NCI-H2081 (cell line): ENCODE measurements at regions not wholly inside any gene's neighbourhood (a gene's known extent, or its start where the extent isn't known, plus 50 kb on each side); places are given as distances from the start of the nearest gene placed in this dataset.
"Not testable (repeated sequence)": the region's sequence is repeated elsewhere in the genome, so short reads cannot be mapped to it uniquely, and the experiment has no call there.

ENCODE experiments used
- DNase-seq, 2 experiments: peaks; one replicate each; lab custom pipeline; 2025; lab: John Stamatoyannopoulos, UW

DNA sequence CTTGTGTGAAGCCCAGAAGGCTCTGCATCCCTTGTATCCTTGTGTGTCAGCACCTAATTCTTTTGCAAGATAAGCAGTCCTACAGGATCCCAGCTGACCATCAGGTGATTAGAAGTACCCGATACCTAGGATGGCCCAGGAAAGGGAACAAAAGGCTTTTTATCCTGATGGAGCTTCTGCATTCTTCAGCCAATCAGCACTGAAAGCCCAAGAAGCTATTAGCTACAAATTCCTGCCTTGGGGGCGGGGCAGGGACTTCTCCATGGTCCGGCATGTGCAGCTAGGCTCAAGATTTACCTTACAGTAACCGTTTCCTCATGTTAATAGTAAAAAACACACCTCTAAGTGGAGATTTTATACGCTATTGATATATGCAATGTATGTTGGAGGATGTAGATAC is 264.6 kb upstream of the THUMPD2 start:
- no peak for DNase-seq

DNA sequence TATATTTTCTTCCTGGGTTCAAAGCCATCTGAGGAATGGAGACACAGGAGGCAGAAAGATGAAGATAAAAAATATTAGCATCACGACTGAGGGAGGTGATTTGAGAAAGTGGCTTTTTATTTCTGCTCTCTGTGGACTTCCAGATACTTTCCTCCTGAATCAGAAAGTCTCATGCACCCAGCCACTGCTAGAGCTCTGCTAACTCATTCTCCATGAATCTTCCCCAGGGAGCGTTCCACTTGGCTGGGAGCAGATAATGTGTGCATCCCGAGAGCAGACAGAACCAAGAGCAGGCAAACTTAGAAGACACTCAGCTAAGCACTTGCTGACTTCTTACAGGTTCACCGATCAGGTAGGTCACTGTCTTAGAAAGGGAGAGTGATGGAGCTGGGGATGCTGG is 264.1 kb upstream of the THUMPD2 start:
- no peak for DNase-seq

DNA sequence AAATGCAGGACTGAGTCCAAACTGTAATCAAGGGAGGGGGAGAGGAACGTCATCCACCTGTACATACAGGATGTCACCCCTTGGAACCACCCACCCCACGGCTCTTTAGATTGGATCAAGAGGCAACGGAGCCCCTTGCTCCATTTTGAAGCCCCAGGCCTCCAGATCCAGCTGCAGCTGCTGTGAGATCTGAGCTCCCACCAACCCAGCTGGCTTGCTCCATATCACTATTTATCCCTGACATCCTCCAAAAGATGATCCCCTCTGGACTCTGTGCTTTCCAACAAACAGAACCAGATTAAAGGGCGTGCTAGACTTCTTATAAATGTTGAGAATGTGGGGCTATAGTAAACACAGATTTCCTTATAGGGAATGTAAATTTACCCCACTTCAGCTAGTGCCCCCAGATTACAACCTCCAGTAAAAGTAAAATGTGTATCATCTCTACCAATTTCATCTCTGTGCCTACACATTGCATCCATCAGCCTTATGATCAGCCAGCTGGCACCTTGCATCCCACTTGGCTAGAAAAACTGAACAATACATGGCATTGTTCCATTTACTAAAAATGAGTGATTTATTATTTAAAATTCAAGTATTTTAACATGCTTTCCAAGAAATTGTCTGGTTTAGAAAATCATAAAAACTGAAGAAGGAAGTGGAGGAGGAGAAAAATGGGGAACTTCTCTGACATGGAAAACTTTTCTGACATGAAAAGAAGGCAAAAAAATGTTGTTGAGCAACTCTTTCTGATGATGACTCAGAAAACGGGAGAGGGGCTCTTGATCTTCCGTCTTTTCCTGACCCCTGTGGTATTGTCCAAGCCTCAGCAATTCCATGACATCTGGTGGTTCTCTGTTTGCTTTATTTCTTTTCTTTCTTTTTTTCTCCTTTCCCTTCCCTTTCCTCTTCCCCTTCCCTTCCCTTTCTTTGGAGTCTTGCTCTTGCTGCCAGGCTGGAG is 262.6 kb upstream of the THUMPD2 start:
- DNase-seq = no peak

DNA sequence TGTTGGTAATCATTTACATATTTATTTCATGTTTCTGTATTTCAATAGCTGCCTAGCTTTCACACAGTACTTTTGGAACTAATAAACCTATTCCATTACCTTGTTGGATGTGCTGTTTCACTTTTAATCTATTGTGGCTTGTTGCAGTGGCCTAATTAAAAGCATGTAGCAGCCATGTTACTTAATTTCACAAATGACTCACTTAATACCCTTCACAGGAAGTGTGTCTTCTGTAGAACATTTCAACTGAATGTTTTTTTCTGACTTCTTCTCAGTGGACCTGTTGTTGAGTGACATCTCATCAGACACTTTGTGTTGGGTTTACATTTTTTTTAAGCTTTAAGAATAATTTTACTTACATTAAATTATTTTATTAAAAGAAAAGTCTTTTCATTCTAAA is 260.5 kb upstream of the THUMPD2 start:
- no peak for DNase-seq

DNA sequence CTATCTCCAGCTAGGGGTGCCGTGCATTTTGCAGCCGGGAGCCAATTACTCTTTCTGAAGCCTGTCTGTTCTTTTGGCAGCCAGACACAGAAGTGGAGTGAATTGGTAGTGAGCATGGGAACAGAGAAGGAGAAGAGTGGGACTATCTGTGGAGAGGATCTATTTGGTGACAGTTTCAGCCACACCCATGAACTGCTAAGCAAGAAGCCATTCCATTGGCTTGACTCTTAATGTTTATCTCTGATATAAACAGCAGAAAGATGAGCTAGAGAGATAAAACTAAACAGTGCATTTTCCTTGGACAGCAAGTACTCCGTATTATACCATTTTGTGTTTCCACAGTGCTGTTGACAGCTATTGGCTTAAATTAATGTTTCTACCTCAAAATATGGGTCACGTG is 259.6 kb upstream of the THUMPD2 start:
- no peak for DNase-seq

DNA sequence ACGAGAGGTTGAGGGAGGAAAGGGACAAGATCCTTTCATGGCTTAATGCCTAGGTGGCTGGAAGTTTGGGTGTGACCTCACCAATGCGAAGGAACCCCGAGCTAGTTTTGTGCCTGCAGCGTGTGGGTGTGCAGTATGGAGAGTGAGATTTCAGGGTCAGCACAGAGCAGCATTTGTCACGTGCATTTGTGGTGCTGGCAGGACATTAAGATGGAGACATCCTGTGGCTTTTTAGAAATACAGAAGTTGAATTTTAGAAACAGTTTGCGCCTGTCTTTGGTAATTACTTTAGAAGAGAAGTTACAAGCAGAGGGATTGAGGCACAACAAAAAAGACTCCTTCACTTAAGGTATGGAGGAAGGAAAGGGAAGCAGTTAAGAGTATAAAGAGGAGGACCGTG is 258.2 kb upstream of the THUMPD2 start:
- no peak for DNase-seq

DNA sequence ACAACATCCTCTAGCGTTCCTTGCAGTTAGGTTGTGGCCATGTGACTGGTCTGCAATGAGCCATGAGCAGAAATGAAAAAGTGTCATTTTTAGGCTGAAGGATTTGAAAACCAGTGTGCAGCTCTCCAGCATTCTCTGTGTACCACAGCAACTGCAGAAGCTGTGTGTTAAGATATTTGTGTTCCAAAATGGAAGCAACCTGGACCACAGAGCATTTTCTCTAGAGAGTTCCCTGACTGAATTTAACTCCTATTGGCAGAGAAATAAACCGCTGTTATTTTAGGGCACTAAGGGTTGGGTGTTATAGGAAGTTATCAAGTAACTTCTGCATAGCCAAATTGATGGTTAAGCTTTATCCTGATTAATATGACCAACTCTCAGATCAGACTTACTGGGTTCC is 257.2 kb upstream of the THUMPD2 start:
- DNase-seq = no peak

DNA sequence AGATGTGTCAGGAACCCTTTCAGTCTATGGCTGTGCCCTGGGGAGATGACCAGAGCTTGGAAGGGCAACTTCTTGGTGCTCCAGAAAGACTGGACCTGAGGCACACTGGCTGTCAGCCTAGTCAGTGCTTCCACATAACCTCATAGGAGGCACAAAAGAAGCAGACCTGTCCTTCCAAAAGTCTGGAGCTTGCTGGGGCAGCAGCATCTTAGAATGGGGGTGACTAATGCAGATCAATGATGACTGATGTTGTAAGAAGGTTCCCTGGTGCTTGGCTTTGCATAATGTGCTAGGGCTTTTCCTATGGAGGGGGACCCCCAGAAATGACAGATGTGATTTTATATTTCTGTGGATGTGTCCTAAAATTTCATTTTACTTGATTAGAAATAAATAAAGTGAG is 255.7 kb upstream of the THUMPD2 start:
- DNase-seq = no peak

DNA sequence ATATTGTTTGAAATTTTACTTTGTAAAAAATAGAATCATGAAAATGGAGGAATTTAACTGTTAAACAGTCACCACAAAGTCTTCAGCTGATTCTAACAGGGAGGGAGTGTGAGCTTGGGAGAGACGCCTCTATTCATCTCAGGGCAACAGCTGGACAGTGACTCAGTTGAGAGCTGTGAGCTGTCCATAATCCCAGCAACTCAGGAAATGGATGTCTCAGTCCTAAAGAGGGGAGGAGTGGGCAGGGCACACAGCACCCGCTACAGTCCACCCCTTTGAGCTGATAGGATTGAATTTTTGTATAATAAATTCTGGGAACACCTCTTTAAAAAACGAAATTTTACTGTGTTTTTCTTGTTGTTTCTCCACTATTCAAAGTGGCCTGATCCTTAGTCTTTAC is 255.1 kb upstream of the THUMPD2 start:
- DNase-seq = no peak

DNA sequence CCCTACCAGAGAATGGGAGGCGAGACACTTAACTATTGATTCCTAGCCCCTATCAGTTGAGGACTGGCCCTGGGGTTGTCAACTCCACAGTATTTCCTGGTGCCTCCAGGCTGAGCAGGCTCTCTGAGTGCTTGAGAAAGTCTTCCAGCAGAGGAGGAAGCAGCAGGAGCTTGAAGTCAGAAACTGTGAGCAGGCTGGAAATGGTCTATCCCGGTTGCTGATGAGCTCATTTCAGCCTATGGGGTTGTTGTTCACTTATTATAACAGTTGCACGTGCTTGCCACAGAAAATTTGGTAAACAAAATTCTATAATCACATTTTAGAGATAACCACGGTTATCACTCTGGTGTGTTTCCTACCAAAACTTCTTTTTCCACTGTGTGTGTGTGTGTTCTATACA is 254.7 kb upstream of the THUMPD2 start:
- no peak for DNase-seq

DNA sequence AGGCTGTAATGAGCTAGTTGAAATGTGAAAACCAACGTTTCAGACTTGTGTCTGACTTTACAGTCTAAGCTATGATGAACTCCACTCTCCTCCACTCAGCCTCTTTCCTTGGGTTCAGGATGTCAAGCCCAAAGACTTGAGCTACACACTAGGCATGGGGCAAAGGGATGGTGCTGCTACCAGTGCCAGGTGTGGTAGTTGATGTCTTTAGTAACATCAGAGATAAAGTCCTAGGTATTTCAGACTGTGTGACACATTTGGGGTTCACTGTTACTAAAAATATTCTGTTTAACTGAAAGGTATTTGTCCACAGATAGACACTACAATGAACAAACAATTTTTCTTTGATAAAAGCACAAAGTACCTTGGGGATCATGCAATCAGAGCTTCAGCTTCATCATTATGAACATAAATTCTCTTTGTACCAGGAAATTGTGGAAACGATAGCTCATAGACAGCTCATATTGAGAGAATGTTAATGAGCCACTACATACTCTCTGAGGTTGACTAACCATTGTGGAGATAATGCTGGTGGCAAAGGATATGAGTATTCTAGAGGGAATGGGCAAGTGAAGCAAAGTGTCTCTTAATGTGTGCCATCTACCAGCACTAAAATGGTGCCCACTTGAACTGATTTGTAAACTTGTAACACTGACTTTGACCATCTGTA is 253.7 kb upstream of the THUMPD2 start:
- DNase-seq = no peak

DNA sequence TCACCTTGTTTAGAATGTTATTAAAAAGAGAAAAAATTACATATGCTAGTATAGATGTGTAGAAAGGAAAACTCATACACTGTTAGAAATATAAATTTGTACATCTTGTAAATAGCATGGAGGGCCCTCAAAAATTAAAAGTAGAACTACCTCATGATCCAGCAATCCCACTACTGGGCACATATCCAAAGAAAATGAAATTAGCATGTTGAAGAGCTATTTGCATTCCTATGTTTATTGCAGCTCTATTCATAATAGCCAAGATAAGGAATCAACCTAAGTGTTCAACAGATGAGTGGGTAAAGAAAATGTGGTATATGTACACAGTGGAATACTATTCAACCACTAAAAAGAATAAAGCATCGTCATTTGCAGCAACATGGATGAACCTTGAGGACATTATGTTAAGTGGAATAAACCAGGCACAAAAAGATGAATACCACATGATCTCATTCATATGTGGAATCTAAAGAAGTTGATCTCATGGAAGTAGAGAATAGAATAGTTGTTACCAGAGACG is 251.5 kb upstream of the THUMPD2 start:
- DNase-seq = no peak

DNA sequence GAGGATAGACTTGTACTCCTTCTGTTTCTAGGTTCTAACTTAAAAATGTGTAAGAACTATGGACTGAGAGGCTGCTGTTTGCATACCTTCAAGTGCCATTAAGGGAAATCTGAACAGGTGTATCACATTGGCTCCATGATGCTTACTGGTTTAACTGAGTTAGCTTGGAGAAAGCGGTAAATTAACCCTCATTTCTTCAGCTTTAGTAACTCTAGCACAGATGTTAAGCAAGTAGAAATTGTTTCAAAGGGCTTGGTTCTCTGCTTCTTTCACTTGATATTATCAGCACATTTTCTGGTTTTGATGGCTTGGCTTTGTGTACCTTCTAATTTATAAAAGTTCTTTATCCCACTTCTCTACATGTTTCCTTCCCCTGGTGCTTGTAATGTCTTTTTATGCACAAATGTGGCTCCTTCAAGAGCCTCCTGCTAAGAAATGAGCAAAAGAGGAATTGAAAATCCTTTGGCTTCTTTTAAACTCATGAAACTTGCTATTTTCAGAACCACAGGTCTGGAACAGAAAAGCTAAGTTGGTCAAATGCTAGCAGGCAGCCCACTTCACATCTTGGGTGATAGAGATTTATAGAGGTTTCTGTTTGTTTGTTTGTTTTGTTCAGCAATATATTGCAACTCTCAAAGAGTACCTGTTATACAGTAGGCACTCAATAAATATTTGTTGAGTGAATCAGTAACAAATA is 249.9 kb upstream of the THUMPD2 start:
- no peak for DNase-seq

DNA sequence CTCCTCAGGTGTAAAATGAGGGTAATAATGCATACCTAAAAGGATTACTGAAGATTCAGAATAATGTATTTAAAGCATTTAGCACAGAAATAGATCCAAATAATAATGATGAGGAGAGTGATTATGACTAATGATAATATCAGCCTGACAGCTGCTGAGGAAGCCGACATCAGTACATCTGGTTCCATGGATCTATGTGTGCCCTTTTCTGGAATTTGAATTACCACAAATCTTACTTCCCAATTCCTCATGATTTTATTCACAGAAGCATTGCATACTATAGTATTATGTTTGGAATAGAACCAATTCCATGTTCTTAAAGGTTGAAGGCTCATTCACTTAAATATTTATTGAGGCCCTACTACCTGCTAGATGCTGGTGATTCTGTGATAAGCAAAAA is 248.9 kb upstream of the THUMPD2 start:
- no peak for DNase-seq

DNA sequence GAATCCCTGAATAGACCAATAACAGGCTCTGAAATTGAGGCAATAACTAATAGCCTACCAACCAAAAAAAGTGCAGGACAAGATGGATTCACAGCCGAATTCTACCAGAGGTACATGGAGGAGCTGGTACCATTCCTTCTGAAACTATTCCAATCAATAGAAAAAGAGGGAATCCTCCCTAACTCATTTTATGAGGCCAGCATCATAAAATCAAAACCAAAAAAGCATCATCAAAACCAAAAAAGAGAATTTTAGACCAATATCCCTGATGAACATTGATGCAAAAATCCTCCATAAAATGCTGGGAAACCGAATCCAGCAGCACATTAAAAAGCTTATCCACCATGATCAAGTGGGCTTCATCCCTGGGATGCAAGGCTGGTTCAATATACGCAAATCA is 246.2 kb upstream of the THUMPD2 start:
- DNase-seq = not testable (repeated sequence)

DNA sequence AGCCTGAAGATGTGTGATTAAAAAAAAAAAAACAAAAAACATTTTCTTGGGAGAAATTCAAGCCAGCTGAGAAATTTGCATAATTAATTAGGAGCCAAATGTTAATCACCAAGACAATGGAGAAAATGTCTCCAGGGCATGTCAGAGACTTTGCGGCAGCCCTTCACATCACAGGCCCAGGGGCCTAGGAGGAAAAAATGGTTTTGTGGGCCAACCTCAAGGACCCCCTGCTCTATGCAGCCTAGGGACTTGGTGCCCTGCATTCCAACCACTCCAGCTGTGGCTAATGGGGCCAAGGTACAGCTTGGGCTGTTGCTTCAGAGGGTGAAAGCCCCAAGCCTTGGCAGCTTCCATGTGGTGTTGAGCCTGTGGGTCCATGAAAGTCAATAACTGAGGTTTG is 241.9 kb upstream of the THUMPD2 start:
- DNase-seq = no peak

DNA sequence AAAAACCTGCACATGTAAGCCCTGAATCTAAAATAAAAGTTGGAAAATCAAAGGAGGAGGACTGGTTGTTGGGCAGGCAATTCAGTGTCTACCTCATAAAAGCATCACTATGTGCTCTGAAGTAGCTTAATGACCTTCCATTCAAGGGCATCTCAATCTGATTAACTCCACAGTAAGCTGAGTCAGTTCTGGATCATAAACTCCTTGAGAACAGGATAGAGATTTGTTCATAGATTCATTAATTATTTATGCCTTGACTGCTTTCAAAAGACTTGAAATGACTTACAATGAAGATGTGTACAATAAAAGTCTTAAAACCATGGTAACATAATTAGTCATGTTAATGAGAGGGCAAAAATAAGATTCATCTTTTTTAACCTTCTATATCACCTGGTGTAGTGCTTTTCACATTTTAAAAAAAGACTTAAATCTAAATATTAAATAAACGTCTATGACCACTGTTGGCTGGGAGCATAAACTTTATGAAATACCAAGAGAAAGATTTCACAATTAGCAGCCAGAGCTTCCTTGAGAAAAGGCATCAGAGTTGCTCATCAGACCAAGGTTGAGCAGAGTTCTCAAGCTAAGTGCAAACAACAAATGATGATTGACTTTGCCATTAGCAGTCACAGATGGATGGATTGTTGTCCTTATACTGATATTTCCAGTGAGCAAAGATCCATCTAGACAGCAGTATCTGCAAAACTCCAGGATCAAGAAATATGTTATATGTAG is 237.3 kb upstream of the THUMPD2 start:
- no peak for DNase-seq

DNA sequence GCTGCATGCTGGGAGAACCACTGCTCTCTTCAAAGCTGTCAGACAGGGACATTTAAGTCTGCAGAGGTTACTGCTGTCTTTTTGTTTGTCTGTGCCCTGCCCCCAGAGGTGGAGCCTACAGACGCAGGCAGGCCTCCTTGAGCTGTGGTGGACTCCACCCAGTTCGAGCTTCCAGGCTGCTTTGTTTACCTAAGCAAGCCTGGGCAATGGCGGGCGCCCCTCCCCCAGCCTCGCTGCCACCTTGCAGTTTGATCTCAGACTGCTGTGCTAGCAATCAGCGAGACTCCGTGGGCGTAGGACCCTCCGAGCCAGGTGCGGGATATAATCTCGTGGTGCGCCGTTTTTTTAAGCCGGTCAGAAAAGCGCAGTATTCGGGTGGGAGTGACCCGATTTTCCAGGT is 234.9 kb upstream of the THUMPD2 start:
- DNase-seq = not testable (repeated sequence)

DNA sequence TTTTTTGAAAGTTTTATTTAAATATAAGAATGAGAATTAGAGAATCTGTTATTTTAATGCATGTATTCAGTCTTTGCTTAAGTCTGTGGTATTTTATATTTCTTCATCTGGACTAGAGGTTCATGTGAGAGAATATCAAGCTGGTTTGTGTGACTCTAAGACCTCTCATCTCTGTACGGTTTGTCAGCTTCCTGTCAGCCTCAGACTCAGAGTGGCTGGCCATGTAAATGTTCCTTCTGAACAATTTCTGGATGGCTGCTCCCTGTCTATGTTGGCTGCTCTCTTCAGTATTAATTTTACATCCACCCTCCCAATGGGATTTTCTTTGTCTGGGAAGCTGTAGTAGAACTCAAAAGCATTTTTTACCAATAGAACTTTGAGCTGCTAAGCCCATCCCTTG is 225.3 kb upstream of the THUMPD2 start:
- DNase-seq = no peak

DNA sequence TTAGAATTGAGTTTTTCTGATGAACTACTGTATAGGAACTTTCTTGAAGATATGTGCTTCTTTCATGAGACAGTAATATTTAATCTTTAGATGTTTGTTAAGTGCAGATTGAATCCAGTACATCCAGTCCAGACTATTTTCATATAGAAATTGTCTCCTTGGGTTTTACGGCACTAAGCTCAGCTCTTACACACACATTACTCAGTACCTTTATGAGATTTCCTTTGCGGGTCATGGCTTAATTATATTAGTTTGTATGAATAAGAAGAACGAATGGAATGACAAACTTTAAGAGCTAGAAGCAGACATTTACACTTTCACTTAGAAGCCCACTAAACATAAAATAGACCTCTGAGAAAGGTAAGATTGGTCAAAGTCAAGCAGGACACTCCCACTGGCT is 223.3 kb upstream of the THUMPD2 start:
- no peak for DNase-seq

DNA sequence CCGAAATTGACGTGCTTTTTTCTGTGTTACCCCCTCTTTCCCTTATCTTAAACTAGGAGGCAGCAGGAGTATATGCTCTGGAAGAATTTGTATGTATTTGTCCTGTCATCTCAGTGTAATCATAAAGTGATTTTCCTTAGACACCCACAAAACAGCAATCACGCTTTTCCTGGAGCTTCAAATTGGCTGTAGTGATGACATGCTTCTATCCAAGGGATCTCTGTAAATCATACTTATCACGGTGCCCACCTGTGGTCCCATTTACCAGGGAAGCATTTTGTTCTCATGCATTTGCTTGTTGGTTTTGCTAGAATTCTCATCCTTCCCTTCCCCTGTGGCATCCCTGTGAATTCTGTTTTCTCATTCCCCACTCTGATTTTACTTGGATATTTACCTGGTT is 220.8 kb upstream of the THUMPD2 start:
- DNase-seq = no peak

DNA sequence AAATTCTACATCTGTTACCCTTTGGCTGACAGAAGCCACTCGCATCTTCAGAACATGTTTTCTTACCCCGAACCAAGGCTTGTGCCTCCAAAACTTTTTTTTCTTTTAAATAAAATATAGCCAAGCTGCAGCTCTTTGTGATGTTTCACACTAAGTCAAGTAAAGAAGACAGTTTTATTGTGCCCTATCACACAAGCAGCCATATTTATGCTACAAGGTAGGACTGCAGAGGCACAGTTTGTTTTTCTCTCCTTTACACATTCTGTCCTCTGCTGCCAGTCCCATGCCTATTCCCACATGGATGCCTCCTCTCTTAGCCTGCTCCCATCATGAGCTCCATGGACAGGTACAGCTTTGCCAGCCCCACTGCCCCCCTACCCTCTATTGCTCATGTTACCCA is 219.6 kb upstream of the THUMPD2 start:
- DNase-seq = no peak
